ENCODE measurements at regions not wholly inside any gene's neighbourhood (a gene's known extent, or its start where the extent isn't known, plus 50 kb on each side); places are given as distances from the start of the nearest gene placed in this dataset.

DNA sequence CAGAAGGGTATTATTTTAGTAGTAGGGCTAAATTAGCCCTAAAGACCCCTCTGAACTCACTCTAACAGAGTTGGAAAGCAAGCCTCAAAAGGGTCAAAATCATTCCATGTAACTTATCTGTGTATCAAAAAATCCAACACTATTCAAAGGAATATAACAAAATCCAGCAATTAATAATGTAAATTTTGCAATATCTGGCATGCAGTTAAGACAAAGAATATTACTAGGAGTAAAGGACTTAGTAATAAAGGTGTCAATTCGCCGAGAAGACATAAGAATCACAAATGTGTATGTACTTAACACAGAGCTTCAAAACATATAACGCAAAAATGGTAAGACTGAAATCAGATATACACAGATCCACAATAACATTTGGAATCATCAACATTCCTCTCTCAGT, 71.2 kb upstream of the PFN2 start:
- no peak overlapping the region for H3K27ac ChIP-seq (ENCODE audit: insufficient read depth, low read length)
- no peaks in the 10 kb centered on the region for H3K4me1 ChIP-seq (ENCODE audit: control insufficient read depth, extremely low read depth, insufficient read depth, low read length)
- DNase-seq (ENCODE audit: low read depth in 2 of 2) = no peak
- H3K27me3 ChIP-seq (ENCODE audit: control insufficient read depth, insufficient read depth, low read length) = no peaks in the 10 kb centered on the region
- no peak overlapping the region for H3K4me3 ChIP-seq (replicated peaks in 1 of 4; ENCODE audit: control extremely low read depth in 1 of 4, insufficient read depth in 1 of 4, low read depth in 3 of 4, low read length in 4 of 4)
- no peaks in the 10 kb centered on the region for H3K36me3 ChIP-seq (ENCODE audit: control insufficient read depth, insufficient read depth, low read length)
- no peaks in the 10 kb centered on the region for H3K79me2 ChIP-seq (ENCODE audit: control insufficient read depth, insufficient read depth, low read length)
- no peaks in the 10 kb centered on the region for H3K9me3 ChIP-seq (ENCODE audit: control insufficient read depth, insufficient read depth, low read depth, low read length)
- H3K4me2 ChIP-seq (ENCODE audit: extremely low read depth, insufficient read depth, low read length) = no peak overlapping the region
- no peak overlapping the region for H2AFZ ChIP-seq (ENCODE audit: low read length)
- no peaks in the 10 kb centered on the region for H4K20me1 ChIP-seq (ENCODE audit: control insufficient read depth, extremely low read depth, insufficient read depth, low read length)
- TF ChIP-seq, protein P1, sequence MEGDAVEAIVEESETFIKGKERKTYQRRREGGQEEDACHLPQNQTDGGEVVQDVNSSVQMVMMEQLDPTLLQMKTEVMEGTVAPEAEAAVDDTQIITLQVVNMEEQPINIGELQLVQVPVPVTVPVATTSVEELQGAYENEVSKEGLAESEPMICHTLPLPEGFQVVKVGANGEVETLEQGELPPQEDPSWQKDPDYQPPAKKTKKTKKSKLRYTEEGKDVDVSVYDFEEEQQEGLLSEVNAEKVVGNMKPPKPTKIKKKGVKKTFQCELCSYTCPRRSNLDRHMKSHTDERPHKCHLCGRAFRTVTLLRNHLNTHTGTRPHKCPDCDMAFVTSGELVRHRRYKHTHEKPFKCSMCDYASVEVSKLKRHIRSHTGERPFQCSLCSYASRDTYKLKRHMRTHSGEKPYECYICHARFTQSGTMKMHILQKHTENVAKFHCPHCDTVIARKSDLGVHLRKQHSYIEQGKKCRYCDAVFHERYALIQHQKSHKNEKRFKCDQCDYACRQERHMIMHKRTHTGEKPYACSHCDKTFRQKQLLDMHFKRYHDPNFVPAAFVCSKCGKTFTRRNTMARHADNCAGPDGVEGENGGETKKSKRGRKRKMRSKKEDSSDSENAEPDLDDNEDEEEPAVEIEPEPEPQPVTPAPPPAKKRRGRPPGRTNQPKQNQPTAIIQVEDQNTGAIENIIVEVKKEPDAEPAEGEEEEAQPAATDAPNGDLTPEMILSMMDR (conservative IDR thresholded peaks at IDR 0.05 in 1 of 2, IDR thresholded peaks at IDR 0.05 in 1 of 2; ENCODE audit: low read depth in 1 of 2, low read length in 2 of 2) = no peak
- TF ChIP-seq EZH2 (IDR thresholded peaks at IDR 0.05; ENCODE audit: low read length, missing control alignments) = no peak
- no peak overlapping the region for H3K9ac ChIP-seq (ENCODE audit: insufficient read depth, low read length)

DNA sequence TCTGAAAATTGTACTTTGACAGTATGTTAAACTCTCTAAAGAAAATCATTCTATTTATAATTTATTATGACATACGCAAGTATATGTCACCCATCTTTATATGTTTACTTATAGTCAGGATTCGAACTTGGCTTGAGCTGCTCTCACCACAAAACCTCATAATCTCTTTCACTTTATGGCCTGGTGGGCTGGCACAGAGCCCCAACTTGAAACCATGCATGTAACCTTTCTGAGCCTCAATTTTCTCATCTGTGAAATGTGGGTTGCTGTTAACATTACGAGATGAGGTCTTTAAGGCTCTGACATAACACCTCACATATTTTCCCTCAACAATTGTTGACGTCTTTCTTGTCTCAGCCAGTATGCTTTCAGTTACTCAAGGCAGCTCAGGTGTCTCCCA, 69.4 kb upstream of the PFN2 start:
- Histone ChIP-seq H3K79me2 (ENCODE audit: control insufficient read depth, insufficient read depth, low read length) (no peaks in the 10 kb centered on the region), H3K4me3 (replicated peaks in 1 of 4; ENCODE audit: control extremely low read depth in 1 of 4, insufficient read depth in 1 of 4, low read depth in 3 of 4, low read length in 4 of 4) (no peak overlapping the region), H3K9ac (ENCODE audit: insufficient read depth, low read length) (no peak overlapping the region), H3K27me3 (ENCODE audit: control insufficient read depth, insufficient read depth, low read length) (no peaks in the 10 kb centered on the region), H3K4me2 (ENCODE audit: extremely low read depth, insufficient read depth, low read length) (no peak overlapping the region), H4K20me1 (ENCODE audit: control insufficient read depth, extremely low read depth, insufficient read depth, low read length) (no peaks in the 10 kb centered on the region), H3K9me3 (ENCODE audit: control insufficient read depth, insufficient read depth, low read depth, low read length) (no peaks in the 10 kb centered on the region), H3K36me3 (ENCODE audit: control insufficient read depth, insufficient read depth, low read length) (no peaks in the 10 kb centered on the region), H3K4me1 (ENCODE audit: control insufficient read depth, extremely low read depth, insufficient read depth, low read length) (no peaks in the 10 kb centered on the region), H2AFZ (ENCODE audit: low read length) (no peak overlapping the region), H3K27ac (ENCODE audit: insufficient read depth, low read length) (no peak overlapping the region)
- no peak for DNase-seq (ENCODE audit: low read depth in 2 of 2)
- TF ChIP-seq, protein P1 (conservative IDR thresholded peaks at IDR 0.05 in 1 of 2, IDR thresholded peaks at IDR 0.05 in 1 of 2; ENCODE audit: low read depth in 1 of 2, low read length in 2 of 2) = no peak
- no peak for TF ChIP-seq EZH2 (IDR thresholded peaks at IDR 0.05; ENCODE audit: low read length, missing control alignments)

DNA sequence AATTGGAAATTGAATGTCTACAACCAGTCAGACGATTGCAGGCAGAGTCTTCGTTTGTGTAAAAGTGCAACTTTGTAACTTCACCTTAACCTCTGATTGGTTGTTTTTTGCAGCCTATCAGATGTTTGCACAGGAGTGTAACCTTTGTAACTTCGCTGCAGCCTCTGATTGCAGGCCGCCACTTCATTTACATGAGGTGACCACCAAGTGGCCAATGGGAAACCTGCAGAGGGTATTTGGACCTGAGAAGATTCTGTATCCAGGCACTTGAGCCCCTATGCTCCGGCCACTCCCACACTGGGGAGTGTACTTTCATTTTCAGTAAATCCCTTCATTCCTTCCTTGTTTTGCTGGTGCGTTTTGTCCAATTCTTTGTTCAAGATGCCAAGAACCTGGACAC, 68.1 kb upstream of the PFN2 start:
- Histone ChIP-seq H3K4me2 (ENCODE audit: extremely low read depth, insufficient read depth, low read length) (no peak overlapping the region), H3K27me3 (ENCODE audit: control insufficient read depth, insufficient read depth, low read length) (no peaks in the 10 kb centered on the region), H3K4me1 (ENCODE audit: control insufficient read depth, extremely low read depth, insufficient read depth, low read length) (no peaks in the 10 kb centered on the region), H4K20me1 (ENCODE audit: control insufficient read depth, extremely low read depth, insufficient read depth, low read length) (no peaks in the 10 kb centered on the region), H2AFZ (ENCODE audit: low read length) (no peak overlapping the region), H3K36me3 (ENCODE audit: control insufficient read depth, insufficient read depth, low read length) (no peaks in the 10 kb centered on the region), H3K27ac (ENCODE audit: insufficient read depth, low read length) (no peak overlapping the region), H3K4me3 (replicated peaks in 1 of 4; ENCODE audit: control extremely low read depth in 1 of 4, insufficient read depth in 1 of 4, low read depth in 3 of 4, low read length in 4 of 4) (no peak overlapping the region), H3K9ac (ENCODE audit: insufficient read depth, low read length) (no peak overlapping the region), H3K9me3 (ENCODE audit: control insufficient read depth, insufficient read depth, low read depth, low read length) (no peaks in the 10 kb centered on the region), H3K79me2 (ENCODE audit: control insufficient read depth, insufficient read depth, low read length) (no peaks in the 10 kb centered on the region)
- no peak for DNase-seq (ENCODE audit: low read depth in 2 of 2)
- no peak for TF ChIP-seq EZH2 (IDR thresholded peaks at IDR 0.05; ENCODE audit: low read length, missing control alignments)
- TF ChIP-seq, protein P1 (conservative IDR thresholded peaks at IDR 0.05 in 1 of 2, IDR thresholded peaks at IDR 0.05 in 1 of 2; ENCODE audit: low read depth in 1 of 2, low read length in 2 of 2) = no peak

Measured in fibroblast of lung (primary cell).